ENCODE measurements at regions not wholly inside any gene's neighbourhood (a gene's known extent, or its start where the extent isn't known, plus 50 kb on each side); places are given as distances from the start of the nearest gene placed in this dataset.
"Not testable (repeated sequence)": the region's sequence is repeated elsewhere in the genome, so short reads cannot be mapped to it uniquely, and the experiment has no call there.

GRCh38 chr4:3878678-3879077 is 112.5 kb downstream of the ADRA2C start:
- no peak for DNase-seq (ENCODE audit: low read depth, low spot score)

DNA sequence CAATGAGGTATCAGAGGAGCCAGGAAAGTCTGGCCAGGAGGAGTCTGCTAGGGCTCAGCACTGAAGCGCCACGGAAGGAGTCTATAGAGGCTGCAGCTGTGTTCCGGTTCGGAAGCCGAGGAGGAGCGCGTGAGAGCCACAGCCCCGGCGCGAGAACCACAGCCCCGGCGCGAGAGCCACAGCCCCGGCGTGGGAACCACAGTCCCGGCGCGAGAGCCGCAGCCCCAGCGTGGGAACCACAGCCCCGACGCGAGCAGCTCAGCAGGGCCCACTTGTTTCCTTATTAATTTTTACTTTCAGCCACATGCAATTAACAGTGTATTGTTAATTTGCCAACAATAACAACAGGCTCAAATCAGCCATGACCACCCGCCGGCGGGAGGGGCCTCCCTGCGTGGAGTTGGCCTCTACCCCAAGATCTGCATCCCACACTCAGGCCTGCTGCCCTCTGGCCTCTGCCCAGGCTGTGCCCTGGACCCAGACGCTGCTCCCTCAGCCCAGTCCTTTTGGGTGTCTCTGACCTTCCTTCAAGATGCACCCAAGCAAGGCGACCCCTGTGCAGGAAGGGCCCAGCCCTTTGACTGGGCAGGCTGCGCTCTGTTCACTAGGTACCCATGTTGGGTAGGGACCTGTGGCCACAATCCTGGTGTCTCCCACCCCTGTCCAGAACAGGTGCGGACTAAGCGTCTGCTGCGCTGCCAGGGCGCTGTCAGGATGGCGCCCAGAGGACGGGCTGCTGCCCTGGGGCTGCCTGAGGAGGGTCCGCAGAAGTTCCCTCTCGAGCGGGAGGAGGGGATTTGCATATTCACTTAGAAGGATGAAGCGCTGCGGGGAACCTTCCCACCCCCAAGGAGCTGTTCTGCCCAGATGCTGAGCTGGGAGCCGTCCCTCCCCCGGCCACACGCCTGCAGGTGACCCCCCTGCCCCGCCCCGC is 113.8 kb downstream of the ADRA2C start:
- no peak for DNase-seq (ENCODE audit: low read depth, low spot score)

- peak; percentile 19 for DNase-seq (ENCODE audit: low read depth, low spot score)
These were observed 114.5 kb downstream of the ADRA2C start for GRCh38 chr4:3880615-3881120.

DNA sequence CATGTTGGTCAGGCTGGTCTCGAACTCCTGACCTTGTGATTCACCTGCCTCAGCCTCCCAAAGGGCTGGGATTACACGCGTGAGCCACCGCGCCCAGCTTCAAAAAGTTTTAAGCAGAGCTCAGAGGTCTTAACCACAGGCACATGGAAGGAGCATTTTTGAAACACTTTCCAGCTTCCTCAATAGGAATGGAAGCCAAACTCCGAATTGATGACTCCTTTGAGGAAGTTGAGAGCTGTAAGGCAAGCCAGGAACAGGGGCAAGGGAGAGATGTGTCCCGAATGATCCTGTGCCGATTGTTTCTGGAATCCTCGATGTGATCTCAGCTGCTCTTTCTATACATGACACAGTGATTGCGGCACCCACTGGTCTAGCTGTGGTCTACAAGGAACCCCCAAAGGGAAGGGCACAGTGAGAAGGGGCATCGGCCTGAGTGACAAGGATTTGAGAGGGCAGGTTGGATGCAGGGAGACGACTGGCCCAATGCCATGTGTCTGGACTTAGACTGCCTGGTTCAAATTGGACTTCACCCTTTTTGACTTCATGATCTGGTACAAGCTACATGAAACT is 116.2 kb downstream of the ADRA2C start:
- DNase-seq (ENCODE audit: low read depth, low spot score): not testable (repeated sequence)

DNA sequence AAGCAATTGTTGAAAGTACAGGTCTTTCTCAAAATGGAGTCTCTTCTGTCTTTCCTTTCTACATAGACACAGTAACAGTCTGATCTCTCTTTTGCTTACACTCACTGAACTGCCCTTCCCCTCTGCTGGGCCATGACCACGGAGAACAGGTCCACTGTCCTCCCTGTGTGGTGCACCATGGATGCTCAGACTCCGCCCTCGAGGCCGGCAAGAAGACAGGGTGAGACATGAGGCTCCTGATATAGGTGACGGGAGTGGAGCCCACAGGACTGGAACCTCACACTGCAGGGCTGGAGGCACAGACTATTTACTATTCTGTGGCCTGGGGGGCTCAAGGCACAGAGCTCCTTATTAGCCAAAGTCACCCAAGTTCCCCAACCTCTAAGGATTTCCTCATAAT is 118.1 kb downstream of the ADRA2C start:
- not testable (repeated sequence) for DNase-seq (ENCODE audit: low read depth, low spot score)

- not testable (repeated sequence) for DNase-seq (ENCODE audit: low read depth, low spot score)
These were observed 127.4 kb downstream of the ADRA2C start for GRCh38 chr4:3893590-3893989.

DNA sequence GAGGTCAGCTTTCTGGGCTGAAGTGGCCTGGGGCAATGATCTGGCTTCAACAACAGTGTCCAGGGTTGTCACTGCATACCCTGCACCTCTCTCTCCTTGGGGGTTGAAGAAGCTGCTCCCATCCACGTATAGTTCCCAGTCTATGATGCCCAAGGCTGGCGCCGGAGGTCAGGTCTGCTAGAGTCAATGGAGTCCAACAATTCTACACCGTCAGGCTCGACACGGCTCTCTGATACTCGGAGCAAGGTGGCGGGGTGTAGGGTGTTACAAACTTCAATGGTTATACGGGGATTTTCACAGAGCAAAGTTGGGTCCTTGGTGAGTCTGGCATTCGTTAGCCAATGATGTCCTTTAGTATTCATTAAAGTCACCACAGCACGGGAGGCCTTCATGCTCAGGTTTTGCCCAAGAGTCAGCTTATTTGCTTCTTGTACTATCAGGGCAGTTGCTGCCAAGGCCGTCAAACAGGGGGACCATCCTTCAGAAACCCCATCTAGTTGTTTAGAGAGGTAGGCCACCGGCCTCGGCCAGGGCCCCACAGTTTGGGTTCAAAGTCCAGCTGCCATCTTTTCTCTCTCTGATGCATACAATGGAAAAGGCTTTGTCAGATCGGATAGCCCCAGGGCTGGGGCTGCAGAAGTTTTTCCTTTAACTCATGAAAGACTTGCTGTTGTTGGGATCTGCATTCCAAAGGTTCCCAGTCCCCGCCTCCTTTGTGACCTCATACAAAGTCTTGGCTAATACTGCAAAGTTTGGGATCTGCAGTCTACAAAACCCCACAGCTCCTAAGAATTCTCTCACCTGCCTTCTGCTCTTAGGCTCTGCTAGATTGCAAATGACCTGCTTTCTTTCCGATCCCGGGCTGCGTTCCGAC is 128.1 kb downstream of the ADRA2C start:
- DNase-seq (ENCODE audit: low read depth, low spot score): not testable (repeated sequence)

- no peak for DNase-seq (ENCODE audit: low read depth, low spot score)
These were observed 130.3 kb downstream of the ADRA2C start for GRCh38 chr4:3896441-3896840.

DNA sequence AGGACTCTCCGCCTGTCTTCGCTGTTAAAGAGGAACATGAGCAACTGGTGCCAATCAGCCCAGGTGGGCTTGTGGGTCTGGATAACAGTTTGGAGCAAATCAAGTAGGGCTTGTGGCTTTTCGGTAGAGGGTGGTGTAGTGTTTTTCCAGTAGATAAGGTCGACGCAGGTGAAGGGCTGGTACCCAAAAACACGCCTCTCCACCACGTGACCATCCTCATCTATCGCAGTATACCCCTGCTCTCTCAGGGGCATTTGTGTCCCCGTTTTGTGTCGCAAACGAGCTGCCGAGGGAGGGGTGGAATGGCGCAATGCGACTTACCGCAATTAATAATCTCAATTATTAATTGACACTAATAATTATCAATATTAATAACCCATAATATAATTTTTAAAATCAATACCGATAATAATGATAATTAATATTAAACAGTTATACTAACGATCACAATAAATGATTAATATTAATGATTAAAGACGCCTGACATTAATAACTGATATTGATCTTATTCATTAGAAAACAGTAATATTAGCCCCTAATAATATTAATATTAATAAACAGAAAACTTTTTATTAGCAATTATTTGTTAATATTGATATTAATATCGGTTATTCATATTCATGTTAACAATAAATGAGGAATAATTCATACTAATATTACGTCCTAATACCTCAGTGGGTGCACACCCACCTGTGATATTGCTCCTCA is 130.8 kb downstream of the ADRA2C start:
- DNase-seq (ENCODE audit: low read depth, low spot score): not testable (repeated sequence)

GRCh38 chr4:3898098-3898497 is 131.9 kb downstream of the ADRA2C start:
- DNase-seq (ENCODE audit: low read depth, low spot score): no peak

DNA sequence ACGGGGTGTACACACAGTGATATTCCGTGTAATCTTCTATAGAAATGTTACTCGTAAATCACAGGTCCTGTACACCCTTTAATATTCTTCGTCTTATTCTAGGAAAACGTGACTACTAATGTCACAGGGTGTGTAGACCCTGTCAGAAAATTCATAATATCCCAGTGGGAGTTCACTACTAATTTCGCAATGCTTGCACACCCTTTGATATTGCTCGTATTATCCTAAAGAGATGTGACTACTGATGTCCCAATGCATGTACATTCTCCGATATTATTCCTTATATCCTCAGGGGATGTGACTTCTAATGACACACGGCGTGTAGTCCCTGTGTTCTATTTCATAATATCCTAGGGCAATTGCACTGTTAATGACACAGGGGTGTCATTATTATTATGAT is 132.7 kb downstream of the ADRA2C start:
- DNase-seq (ENCODE audit: low read depth, low spot score): not testable (repeated sequence)

DNA sequence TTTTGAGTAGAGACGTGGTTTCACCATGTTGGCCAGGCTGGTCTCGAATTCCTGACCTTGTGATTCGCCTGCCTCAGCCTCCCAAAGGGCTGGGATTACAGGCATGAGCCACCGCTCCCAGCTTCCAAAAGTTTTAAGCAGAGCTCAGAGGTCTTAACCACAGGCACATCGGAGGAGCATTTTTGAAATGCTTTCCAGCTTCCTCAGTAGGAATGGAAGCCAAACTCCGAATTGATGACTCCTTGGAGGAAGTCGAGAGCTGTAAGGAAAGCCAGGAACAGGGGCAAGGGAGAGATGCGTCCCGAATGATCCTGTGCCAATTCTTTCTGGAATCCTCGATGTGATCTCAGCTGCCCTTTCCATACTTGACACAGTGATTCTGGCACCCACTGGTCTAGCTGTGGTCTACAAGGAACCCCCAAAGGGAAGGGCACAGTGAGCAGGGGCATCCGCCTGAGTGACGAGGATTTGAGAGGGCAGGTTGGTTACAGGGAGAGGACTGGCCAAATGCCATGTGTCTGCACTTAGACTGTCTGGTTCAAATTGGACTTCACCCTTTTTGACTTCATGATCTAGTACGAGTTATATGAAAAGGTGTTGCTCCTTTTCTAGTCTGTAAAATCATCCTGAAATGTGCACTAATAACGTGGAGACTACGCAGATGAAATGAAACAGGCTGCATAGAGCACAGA is 138.2 kb downstream of the ADRA2C start:
- not testable (repeated sequence) for DNase-seq (ENCODE audit: low read depth, low spot score)

DNA sequence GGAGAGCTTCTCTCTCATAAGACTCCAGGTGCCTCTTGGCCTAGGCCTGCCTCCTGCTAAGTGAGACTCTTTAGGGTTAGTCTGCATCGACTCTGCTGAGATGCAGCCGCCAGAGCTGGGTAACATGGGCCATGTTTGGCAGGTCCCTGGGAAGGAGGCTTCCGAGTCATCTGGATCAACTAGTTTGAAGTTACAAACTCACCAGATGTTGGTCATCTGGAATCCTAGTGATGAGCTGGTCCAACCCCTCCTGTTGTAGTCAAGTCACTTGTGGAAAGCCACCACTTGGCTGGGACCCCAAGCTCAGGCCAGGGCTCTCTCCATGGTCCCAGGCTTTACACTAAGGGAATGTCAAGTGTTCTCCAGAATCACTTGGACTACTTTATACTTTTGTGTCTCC is 143.4 kb downstream of the ADRA2C start:
- not testable (repeated sequence) for DNase-seq (ENCODE audit: low read depth, low spot score)

DNA sequence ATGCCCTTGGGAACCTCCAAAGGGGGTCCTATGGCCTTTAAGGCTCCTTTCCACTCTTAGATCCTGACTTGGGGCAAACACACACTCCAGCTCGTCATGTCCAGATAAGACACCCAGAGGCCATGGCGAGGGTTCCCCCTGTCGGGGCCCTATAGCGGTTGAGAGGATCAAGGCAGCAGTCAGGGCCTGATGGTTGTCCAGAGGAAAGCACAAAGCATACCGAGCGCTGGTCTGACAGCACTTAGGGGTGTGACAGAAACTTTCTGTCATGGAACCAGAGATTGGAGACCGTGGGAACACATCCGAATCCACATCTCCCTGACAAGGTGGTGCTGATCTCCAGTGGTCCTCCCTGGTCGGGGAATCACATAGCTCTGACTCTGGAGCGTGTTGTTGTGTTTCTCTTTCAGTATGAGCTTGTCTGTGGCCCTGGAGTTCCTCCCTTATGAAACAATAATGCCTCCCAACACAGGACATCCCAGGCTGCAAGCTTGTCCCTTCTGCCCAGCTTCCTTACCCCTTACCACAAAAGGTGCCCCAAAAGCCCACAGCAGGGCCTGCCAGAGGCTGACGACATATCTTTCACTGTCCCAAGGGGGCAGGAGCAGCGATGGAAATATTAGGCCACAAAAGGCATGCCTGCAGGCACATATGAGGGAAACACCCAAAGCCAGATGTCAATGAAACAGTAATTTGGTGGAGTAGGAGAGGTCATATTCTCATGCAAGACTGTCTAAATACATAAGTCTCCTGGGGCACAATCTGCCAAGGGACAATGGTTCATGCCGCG is 144.2 kb downstream of the ADRA2C start:
- not testable (repeated sequence) for DNase-seq (ENCODE audit: low read depth, low spot score)

- no peak for DNase-seq (ENCODE audit: low read depth, low spot score)
These were observed 145.2 kb downstream of the ADRA2C start for GRCh38 chr4:3911252-3911856.

- DNase-seq (ENCODE audit: low read depth, low spot score): not testable (repeated sequence)
These were observed 148.3 kb downstream of the ADRA2C start for GRCh38 chr4:3914511-3914910.

GRCh38 chr4:3919509-3919908 is 153.3 kb downstream of the ADRA2C start:
- not testable (repeated sequence) for DNase-seq (ENCODE audit: low read depth, low spot score)

DNA sequence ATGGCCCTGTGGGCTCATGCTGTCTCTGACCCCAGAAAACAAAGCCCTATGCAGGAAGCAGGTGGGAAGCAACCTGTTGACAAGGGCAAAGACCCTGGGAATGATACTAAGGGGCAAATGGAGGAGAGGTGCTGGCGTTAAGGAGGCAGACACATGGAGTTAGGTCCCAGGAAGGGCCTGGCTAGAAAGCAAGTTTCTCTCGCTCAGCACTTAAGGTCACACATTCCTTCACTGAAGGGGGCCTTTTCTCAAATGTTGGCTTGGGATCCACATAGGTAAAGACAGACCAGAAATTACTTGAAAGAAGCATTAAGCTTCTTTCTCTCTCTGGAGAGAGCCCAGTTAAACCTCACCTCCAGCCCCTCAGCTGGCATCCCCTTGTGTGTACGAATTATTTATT is 155.7 kb downstream of the ADRA2C start:
- not testable (repeated sequence) for DNase-seq (ENCODE audit: low read depth, low spot score)

- not testable (repeated sequence) for DNase-seq (ENCODE audit: low read depth, low spot score)
These were observed 159.7 kb downstream of the ADRA2C start for GRCh38 chr4:3925841-3926240.
